ENCODE measurements at regions not wholly inside any gene's neighbourhood (a gene's known extent, or its start where the extent isn't known, plus 50 kb on each side); places are given as distances from the start of the nearest gene placed in this dataset.

DNA sequence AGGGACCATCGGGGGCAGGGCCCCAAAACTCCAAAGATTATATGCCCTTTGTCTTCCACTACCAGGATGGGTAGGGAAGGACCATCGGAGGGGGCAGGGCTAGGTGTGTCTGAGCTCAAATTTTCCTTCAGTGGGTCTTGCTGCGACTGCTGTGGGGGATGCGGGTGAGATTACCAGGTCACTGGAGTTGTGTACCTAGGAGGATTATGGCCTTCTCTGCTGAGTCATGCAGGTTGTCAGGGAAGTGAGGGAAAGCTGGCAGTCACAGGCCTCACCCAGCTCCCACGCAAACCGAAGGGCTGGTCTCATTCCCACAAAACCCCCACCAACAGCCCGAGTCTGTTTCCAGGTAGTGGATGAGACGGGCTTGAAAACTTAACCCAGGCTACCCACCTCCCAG is 489.4 kb downstream of the ZNF608 start:
- TF ChIP-seq EZH2 (IDR thresholded peaks at IDR 0.05; ENCODE audit: borderline replicate concordance, low read depth, low read length) (no peak), POU5F1 (IDR thresholded peaks at IDR 0.05; ENCODE audit: borderline replicate concordance, low read depth, low read length, partially characterized antibody) (no peak), NR2C2 (CRISPR knock-in tag; IDR thresholded peaks at IDR 0.05) (no peak), NR2C2 (tag; IDR thresholded peaks at IDR 0.05) (no peak), MAFF (IDR thresholded peaks at IDR 0.05; ENCODE audit: low read length) (no peak), ZBTB17 (CRISPR knock-in tag; IDR thresholded peaks at IDR 0.05) (no peak), JUN (IDR thresholded peaks at IDR 0.05; ENCODE audit: borderline replicate concordance, low read depth, low read length) (no peak), JUN (CRISPR knock-in tag; IDR thresholded peaks at IDR 0.05; ENCODE audit: borderline replicate concordance) (no peak), MED1 (CRISPR knock-in tag; IDR thresholded peaks at IDR 0.05; ENCODE audit: borderline replicate concordance) (no peak), HDGF (IDR thresholded peaks at IDR 0.05) (no peak)
- TF ChIP-seq, protein P1, sequence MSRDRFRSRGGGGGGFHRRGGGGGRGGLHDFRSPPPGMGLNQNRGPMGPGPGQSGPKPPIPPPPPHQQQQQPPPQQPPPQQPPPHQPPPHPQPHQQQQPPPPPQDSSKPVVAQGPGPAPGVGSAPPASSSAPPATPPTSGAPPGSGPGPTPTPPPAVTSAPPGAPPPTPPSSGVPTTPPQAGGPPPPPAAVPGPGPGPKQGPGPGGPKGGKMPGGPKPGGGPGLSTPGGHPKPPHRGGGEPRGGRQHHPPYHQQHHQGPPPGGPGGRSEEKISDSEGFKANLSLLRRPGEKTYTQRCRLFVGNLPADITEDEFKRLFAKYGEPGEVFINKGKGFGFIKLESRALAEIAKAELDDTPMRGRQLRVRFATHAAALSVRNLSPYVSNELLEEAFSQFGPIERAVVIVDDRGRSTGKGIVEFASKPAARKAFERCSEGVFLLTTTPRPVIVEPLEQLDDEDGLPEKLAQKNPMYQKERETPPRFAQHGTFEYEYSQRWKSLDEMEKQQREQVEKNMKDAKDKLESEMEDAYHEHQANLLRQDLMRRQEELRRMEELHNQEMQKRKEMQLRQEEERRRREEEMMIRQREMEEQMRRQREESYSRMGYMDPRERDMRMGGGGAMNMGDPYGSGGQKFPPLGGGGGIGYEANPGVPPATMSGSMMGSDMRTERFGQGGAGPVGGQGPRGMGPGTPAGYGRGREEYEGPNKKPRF (IDR thresholded peaks at IDR 0.05; ENCODE audit: low read depth, low read length) = no peak
- TF ChIP-seq, protein P2, sequence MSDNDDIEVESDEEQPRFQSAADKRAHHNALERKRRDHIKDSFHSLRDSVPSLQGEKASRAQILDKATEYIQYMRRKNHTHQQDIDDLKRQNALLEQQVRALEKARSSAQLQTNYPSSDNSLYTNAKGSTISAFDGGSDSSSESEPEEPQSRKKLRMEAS (CRISPR knock-in tag; IDR thresholded peaks at IDR 0.05) = no peak
- TF ChIP-seq, protein P3, sequence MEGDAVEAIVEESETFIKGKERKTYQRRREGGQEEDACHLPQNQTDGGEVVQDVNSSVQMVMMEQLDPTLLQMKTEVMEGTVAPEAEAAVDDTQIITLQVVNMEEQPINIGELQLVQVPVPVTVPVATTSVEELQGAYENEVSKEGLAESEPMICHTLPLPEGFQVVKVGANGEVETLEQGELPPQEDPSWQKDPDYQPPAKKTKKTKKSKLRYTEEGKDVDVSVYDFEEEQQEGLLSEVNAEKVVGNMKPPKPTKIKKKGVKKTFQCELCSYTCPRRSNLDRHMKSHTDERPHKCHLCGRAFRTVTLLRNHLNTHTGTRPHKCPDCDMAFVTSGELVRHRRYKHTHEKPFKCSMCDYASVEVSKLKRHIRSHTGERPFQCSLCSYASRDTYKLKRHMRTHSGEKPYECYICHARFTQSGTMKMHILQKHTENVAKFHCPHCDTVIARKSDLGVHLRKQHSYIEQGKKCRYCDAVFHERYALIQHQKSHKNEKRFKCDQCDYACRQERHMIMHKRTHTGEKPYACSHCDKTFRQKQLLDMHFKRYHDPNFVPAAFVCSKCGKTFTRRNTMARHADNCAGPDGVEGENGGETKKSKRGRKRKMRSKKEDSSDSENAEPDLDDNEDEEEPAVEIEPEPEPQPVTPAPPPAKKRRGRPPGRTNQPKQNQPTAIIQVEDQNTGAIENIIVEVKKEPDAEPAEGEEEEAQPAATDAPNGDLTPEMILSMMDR (IDR thresholded peaks at IDR 0.05 in 2 of 3, conservative IDR thresholded peaks at IDR 0.05 in 1 of 3; ENCODE audit: insufficient read depth in 2 of 3, low read depth in 1 of 3, low read length in 3 of 3) = no peak
- TF ChIP-seq, protein P4, sequence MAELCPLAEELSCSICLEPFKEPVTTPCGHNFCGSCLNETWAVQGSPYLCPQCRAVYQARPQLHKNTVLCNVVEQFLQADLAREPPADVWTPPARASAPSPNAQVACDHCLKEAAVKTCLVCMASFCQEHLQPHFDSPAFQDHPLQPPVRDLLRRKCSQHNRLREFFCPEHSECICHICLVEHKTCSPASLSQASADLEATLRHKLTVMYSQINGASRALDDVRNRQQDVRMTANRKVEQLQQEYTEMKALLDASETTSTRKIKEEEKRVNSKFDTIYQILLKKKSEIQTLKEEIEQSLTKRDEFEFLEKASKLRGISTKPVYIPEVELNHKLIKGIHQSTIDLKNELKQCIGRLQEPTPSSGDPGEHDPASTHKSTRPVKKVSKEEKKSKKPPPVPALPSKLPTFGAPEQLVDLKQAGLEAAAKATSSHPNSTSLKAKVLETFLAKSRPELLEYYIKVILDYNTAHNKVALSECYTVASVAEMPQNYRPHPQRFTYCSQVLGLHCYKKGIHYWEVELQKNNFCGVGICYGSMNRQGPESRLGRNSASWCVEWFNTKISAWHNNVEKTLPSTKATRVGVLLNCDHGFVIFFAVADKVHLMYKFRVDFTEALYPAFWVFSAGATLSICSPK (IDR thresholded peaks at IDR 0.05; ENCODE audit: borderline replicate concordance) = no peak

Data from K562 (cell line).